GM19238 (cell line): ENCODE measurements at regions not wholly inside any gene's neighbourhood (a gene's known extent, or its start where the extent isn't known, plus 50 kb on each side); places are given as distances from the start of the nearest gene placed in this dataset.
"Not testable (repeated sequence)": the region's sequence is repeated elsewhere in the genome, so short reads cannot be mapped to it uniquely, and the experiment has no call there.

Source experiments
- DNase-seq: peaks from one replicate; pipeline ENCODE4 v3.0.0; 2011; ENCODE audit warnings: low spot score; ENCODE audit not compliant: insufficient read length

DNA sequence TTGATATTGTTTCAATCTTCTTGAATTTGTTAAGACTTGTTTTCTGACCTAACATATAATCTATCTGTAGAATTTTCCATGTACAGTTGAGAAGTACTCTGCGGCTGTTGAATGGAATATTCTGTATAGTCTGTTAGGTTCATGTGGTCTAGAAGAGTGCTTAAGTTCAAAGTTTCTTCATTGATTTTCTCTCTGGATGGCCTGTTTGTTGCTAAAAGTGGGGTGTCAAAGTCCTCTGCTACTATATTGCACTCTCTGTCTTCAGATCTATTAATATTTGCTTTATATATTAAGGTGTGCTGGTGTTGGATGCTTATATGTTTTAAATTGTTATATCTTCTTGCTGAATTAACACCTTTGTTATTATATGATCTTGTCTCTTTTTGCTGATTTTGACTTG lies 290.9 kb upstream of the STXBP6 start:
- DNase-seq: no peak

DNA sequence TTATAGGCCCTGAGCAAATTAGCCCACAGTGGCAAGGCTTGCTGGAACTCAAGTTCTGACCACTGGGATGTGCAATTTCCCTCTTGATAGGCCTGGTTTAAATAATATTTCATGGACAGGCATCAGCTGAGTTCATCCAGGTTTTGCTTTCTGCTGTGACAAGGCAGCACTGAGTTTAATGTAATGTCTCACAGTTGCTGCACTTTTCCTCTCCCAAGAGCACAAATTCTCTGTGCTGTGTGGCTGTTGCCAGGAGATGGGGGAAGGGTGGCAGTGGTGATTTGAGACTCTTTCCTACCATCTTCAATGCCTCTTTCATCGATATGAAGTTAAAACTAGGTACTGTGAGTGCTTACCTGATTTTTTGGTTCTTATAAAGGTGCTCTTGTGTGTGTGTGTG lies 272.8 kb upstream of the STXBP6 start:
- no peak for DNase-seq

DNA sequence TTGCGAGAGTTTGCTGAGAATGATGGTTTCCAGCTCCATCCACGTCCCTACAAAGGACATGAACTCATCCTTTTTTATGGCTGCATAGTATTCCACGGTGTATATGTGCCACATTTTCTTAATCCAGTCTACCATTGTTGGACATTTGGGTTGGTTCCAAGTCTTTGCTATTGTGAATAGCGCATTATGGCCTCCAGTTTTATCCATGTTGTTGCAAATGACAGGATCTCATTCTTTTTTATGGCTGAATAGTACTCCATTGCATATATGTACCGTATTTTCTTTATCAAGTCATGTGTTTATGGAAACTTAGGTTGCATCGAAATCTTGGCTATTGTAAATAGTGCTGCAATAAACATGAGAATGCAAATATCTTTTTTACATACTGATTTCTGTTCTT lies 266.1 kb upstream of the STXBP6 start:
- DNase-seq: not testable (repeated sequence)

DNA sequence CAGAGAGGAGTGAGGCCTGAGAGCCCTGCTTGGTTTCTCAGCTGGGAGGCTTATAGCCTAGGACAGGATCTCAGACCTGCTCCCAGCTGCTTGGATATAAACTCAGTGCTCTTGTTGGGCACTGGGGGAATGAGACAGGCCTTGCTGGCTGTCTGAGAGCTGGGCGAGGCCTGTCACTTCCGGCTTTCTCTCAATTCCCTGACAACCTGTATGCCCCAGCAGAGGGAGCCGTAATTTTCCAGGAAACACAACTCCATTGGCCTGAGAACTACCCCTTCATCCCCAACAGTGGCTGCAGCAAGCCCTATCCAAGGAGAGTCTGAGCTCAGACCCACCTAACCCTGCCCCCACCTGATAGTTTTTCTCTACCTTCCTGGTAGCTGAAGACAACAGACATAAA lies 258.3 kb upstream of the STXBP6 start:
- DNase-seq: no peak

DNA sequence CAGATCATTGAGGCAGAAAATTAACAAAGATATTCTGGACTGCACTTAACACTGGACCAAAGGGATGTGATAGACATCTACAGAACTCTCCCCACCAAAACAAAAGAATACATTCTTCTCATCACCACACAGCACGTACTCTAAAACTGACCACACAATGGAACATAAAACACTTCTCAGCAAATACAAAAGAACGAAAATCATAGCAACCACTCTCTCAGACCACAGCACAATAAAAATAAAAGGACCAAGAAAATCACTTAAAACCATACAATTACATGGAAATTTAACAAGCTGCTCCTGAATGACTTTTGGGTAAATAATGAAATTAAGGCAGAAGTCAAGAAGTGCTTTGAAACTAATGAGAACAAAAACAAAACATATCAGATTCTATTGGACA lies 254.0 kb upstream of the STXBP6 start:
- no peak for DNase-seq

DNA sequence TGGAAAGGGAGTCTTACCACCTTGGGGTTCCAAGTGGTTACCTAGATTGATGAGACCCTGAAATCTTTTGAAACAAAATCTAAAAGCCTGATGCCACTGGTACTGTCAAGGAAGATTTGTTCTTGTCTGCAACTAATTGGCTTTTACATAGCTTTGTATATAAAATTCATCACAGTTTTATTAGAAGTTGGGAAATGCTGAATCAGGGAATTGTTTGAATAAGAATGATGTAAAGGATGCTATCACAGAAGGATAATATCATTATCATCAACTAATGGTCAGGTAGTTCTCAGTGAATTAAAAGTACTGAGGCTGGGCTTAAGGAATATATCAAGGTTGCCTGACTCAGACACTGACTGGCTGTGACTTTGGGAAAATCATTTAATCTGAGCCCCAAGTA lies 248.3 kb upstream of the STXBP6 start:
- DNase-seq: no peak

DNA sequence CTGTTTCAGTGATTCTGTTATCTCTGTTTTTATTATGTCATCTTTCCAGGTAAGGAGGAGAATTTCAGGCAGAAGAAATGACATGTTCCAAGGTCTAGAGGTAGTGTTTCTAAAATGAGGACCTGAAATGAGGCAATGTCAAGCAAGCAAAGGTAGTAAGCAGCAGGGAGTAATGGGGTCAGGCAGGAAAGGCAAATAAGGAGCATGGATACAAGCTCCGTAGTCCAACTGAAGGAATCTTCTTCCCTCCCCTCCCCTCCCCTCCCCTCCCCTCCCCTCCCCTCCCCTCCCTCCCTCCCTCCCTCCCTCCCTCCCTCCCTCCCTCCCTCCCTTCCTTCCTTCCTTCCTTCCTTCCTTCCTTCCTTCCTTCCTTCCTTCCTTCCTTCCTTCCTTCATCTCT lies 240.2 kb upstream of the STXBP6 start:
- not testable (repeated sequence) for DNase-seq

DNA sequence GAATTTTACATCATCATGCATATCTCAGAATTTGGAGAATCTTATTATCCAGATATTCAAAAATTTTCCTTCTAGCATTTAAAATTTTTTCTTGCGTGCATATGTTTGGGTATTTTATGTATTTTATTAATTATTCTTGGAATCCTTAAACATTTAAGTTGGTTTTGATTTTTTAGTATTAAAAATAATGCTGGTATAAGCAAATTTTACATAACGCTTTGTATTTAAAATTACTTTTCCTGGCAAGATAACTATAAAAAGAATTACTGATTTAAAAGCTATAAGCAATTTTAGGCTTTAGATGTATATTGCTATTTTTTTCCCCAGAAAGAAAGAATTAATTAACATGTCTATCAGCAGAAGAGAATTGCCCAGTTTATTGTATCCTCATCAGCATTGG lies 224.6 kb upstream of the STXBP6 start:
- DNase-seq: no peak

DNA sequence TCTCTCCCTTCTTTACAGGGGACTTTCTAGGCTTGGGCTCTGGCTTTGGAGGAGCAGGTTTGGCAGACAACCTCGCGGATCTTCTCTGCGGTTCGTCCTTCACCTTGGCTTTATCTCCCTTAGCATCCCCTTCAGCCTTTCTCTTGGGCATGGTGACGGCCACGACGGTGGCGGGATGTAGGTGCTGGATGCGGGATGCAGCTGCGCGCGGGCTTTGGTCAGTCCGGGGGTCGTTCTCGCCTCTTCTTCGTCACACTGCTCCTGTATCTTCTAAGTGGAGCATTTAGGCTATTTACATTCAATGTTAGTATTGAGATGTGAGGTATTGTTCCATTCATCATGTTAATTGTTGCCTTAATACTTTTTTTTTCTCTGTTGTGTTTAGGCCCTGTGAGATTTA lies 217.2 kb upstream of the STXBP6 start:
- DNase-seq: no peak

DNA sequence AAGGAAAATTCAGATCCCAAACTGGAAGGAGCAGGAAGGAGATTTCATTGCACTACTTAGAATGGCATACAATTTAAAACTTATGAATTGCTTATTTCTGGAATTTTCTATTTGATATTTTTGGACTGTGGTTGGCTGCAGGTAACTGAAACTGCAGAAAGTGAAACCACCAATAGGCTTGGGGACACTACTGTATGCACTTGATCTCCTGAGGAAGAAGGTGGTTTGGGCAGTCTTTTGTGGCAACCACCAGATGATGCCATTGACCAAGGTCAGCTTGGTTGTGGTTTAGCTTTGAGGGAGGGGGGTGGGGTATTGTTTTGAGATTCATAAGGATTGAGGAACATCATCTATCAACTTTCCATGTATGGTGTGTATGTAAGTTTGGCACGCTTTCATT lies 209.5 kb upstream of the STXBP6 start:
- DNase-seq: no peak

DNA sequence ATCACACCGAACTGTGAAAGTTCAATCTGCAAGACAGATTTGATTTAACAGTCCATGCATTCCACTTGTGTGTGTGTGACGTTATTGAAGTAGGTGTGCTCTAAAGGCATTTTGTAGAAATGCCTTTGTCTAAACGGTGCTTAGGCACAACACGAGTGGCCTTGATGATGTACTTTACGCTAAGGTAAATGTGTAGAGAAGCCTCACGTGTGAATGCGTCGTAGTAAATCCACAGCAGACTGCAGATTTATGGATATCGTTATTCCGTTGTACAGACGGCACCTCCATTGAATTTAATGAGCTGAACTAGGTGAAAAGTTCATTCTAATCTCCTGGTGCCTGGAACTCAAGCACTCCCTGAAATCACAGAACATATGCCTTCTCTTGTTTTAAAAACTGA lies 202.8 kb upstream of the STXBP6 start:
- no peak for DNase-seq

DNA sequence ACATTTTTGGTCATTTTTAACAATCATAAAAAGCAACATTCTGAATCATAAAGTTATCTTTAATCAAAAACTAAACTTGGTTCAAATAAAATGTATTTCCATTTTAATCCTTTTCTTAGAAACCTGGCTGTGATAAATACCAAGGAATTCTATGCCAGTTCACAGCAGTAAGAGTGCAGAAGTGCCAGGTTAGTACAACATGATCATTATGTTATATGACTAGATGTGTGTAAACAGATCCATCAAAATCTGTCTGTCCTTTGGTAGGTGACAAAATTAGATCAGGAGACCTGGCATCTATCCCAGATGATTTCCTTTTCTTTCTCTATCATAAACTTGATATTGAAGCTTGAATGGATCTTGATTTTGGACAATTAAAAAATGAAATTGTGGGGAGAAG lies 200.6 kb upstream of the STXBP6 start:
- DNase-seq: no peak

DNA sequence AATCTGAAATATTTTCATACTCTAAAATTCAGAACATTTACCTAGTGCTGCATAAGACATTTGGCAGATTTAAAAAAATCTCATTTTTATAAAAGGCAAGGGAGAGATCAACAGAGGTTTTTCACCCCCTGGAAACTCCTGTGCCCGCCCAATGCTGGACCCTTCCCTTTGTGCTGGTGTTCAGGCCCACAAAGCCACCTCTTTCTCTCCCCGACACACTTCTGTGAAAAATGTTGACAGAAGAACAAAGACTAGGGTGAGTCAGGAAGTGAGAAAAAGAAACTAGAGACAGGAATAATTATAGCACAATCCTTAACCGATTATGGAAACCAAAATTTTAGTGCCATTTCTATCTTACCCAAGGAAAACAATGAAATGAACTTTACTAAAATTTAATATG lies 197.7 kb upstream of the STXBP6 start:
- DNase-seq: no peak

DNA sequence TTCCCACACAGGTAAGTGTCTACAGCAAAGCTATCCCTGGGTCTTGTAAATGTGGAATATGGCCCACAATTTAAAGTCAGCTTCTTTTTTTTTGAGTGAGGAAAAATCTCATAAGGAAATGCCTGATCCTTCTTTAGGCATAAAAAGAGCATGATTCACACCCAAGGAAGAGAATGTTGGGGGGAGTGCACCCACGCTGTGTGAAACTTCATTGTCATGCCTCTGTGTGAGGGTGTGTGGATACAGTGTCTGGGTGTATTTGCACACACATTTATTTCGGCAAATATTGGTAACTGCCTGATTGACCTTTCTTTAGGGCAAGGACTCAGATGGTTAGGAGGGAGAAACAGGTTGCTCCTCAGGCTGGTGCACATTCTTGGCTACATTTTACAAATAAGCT lies 196.8 kb upstream of the STXBP6 start:
- DNase-seq: no peak

DNA sequence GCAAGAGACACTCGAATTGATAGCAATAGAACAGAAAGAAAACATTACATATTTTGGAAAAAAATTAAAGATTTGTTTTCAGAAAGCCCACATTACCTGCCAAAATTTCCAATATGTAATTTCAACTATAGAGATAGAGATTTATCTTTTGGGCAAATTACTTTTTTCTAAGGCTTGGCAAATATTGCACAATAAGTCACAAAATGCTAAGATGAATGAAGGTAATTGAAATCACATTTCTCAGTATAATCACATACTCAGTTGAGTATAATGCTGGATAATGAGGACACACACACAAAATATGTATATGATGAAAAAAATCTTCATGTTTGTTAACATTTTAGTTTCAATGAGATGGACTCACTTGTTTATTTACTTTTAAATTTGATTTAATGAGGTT lies 189.2 kb upstream of the STXBP6 start:
- DNase-seq: no peak

DNA sequence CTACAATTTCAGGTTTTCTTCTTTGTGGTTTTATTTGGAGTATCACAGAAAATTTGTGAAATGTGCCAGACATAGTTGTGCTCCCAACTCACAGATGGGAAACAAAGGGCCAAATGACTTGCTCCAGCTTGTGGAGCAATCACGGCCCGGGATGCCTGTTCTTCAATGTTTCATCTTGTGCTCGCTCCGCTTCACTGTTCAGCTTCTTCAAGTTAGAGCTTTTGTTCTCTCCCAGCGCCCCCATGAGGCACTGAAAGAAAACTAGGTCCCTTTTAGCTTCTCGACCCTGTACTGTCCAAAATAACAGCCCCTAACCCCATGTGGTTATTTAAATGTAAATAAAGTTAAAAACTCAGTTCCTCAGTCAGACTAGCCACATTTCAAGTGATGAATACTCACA lies 187.9 kb upstream of the STXBP6 start:
- no peak for DNase-seq

DNA sequence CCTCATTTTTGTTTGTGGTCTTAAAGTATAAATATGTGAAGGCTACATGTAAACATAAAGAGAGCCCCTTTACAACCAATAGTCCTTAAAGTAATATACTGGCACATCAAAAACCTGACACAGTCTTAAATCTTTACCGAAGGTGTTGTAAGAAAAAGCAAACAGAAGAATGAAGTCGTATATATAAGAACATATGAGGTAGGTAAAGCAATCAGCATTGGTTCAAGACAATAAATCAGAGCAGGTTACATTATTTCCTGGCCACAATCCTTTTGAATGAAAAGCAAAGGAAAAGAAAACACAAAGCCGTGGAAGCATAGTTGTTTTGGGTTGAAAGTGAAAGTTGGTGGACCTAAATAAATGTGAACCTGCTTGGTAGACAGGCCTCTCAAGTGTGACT lies 183.7 kb upstream of the STXBP6 start:
- no peak for DNase-seq

DNA sequence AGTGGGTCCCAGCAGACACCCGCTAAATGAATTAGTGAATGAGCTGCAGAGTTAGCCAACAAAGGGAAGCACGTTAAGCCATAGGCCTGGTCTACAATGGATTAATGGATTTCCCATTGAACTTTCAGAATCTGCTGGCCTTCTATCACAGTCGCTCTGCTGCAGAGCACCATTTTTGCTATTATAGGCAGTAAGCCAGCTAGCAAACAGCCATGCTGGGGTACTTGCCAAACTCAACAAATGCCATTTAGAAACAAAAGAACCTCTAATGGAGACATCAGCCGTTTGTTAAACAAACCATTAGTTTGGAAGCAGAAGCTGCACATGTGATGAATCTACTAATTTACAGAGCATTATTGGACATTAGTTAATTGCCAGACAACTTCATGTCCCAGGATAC lies 181.1 kb upstream of the STXBP6 start:
- no peak for DNase-seq

DNA sequence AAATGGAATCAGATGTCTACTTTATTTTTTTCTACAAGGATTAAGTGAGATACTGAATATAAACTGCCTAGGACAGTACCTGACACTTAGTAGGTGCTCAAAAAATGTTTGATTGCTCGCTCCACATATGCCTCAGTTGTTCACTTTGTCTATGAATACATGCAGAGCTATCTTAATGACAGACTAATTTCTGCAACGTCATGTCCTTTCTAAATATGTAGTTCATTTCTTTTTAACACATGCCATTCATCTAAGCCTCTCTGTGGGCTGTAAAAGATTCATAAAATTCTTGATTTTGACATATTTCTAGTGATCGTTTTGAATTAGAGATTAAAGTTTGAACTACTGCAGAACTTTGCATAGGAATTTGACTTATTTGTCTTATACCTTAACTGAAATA lies 176.3 kb upstream of the STXBP6 start:
- DNase-seq: no peak

DNA sequence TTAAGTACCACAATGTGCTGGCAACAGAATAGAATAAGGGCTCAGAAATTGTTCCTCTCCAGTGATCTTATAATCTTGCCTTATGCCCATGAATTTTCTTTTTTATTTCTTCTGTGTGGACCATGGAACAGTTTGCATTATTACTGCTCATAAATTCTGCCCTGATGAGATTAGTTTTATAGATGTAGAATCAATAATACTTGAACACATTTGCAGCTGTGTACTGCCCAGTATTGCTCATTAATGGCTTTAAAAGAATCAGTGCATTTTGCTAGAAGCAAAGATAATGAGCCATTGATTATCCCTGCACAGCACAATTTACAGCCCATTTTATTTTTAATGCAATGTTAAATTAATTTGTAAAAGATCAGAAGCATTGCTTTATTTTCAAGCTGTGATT lies 172.3 kb upstream of the STXBP6 start:
- no peak for DNase-seq

DNA sequence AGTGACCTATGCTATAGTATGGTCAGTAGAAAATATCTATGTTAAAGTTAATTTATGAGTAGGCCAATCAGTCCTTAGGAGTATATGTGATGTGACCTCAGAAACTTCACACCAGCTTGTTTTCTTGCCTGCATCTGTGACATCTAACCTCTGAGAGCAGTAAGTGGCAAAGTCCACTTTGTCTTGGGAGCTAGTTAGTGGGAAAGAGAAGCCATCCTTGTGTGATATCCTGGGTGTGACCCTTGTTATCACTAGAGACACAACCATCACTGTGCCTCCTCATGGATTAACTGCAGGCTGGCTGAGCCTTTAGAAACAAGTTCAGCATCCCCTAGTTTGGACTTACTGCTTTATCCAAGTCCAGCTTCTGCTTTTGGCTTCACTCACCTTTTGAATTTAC lies 170.6 kb upstream of the STXBP6 start:
- no peak for DNase-seq

DNA sequence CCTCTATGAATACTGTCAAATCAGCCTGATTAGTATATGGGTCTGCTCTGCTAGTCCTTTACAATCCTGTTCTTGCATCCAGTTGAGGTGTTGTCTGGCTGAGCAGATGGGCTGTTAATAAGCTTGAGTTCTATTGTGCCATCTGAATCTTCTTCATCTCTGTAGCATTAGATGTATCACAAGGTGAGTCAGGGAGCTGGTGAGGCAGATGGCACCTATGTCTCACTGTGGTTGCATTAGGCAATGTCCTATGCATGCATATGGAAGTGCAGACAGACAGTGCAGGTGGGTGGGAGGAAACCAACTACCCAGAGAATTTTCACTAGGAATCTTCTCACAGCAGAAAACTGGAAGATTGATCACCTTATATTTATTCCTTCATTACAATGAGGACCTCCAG lies 165.7 kb upstream of the STXBP6 start:
- no peak for DNase-seq

DNA sequence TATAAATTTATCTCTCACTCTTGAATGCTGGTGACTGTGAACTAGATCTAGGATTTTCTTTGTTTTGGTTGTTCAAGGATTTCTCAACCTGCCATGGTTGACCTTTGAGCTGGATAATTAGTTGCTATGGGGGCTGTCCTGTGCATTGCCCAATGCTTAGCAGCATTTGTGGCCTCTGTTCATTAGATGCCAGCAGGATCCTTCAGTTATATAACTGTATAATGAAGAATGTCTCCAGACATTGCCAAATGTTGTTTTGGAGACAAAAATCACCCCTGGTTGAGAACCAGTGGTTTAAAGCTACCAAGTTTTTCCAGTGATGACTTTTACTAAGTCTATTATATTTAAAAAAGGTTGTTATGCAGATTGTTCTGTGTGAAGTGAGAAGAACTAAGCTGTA lies 147.9 kb upstream of the STXBP6 start:
- no peak for DNase-seq

DNA sequence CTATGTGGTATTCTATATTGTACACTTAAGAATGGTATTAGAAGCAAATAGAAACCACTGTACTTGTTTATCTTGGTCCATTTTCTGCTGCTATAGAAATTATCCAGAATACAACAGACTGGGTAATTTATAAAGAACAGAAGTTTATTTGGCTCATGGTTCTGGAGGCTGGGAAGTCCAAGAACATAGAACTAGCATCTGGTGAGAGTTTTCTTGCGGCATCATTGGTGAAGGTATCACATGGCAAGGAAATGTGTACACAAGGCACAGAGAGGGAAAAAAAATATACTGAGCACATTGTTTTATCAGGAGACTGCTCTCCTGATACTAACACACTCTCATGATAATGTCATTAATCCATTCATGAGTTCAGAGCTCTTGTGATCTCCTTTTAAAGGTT lies 130.3 kb upstream of the STXBP6 start:
- no peak for DNase-seq

DNA sequence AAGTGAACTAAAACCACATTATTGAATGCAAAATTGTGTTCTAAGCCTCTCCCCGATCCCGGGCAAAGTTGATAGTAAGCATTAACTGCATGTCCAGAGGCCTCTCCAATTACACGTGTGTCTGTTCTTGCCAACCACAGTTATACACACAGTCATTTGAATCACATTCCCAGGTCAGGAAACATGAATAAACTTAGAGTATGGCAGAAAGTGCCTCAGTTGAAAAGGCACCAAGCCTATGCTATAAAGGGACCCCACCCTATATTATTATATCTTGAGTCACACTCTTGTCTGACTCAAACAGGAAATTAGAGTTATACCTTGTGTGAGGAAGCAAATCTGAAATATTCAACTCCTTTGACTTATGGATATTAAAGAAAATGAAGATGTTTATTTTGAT lies 128.3 kb upstream of the STXBP6 start:
- no peak for DNase-seq
